GM12878 (cell line): ENCODE measurements at regions not wholly inside any gene's neighbourhood (a gene's known extent, or its start where the extent isn't known, plus 50 kb on each side); places are given as distances from the start of the nearest gene placed in this dataset.

Source experiments
- ATAC-seq: fragments of 200-7000 bp; cut with Tn5 transposase; 3 replicates; pipeline ENCODE4 v1.9.1; 2020; ENCODE audit warnings: mild to moderate bottlenecking, moderate library complexity
- BruUV-seq: library from RNA; stranded (reverse); fragments of 400-500 nt; replicated peaks from 2 replicates; lab custom pipeline; 2021; lab: Mats Ljungman, UMichigan
- CTCF ChIA-PET: fragments of 300-600 bp; sonication (Branson Sonifier 250); formaldehyde crosslinking; extraction: SDS; loops from one replicate; lab custom pipeline; 2021; ENCODE audit warnings: inconsistent platforms; lab: Yijun Ruan, JAX
- POLR2A ChIA-PET: fragments of 350-600 bp; formaldehyde crosslinking; extraction: SDS; loops from one replicate; lab custom pipeline; 2021; ENCODE audit warnings: inconsistent platforms; lab: Charles Lee
- RAD21 ChIA-PET: fragments of 300-600 bp; sonication (Branson Sonifier 250); formaldehyde crosslinking; loops from one replicate; lab custom pipeline; 2023; ENCODE audit warnings: antibody characterized with exemption; ENCODE audit not compliant: unreplicated experiment; lab: Charles Lee
- SMC1A ChIA-PET: fragments of 300-600 bp; sonication (Branson Sonifier 250); formaldehyde crosslinking; loops from one replicate; lab custom pipeline; 2023; ENCODE audit not compliant: unreplicated experiment, uncharacterized antibody; lab: Charles Lee
- DNase-seq: peaks from one replicate; pipeline ENCODE4 v3.0.0-alpha.2; 2011; ENCODE audit warnings: low read depth, low spot score
- FAIRE-seq: peaks from 3 replicates; lab custom pipeline; 2011; peaks lifted over from hg19 to GRCh38; lab: Jason Lieb, UNC
- H2AFZ ChIP-seq: 2 replicates; pipeline ENCODE4 v1.6.0; 2011; ENCODE audit warnings: low read depth, low read length, control low read depth; ENCODE audit not compliant: control insufficient read depth
- H3K27ac ChIP-seq: 2 replicates; pipeline ENCODE4 v1.5.1; 2011; ENCODE audit warnings: control low read depth; ENCODE audit not compliant: control insufficient read depth, insufficient read depth
- H3K27me3 ChIP-seq, 2 experiments: replicated peaks in 1 of 2; 2 replicates each; pipeline versions ENCODE4 v1.6.0 to v1.6.1; 2011; ENCODE audit warnings: low read length in 1 of 2; ENCODE audit not compliant: control insufficient read depth in 2 of 2, insufficient read depth in 2 of 2
- H3K36me3 ChIP-seq, 2 experiments: 2 replicates each; pipeline ENCODE4 v1.5.1; 2011; ENCODE audit warnings: low read length in 1 of 2; ENCODE audit not compliant: control insufficient read depth in 2 of 2, insufficient read depth in 2 of 2
- H3K4me1 ChIP-seq: 2 replicates; pipeline ENCODE4 v1.6.1; 2011; ENCODE audit warnings: mild to moderate bottlenecking, low read length, moderate library complexity, mixed read lengths; ENCODE audit not compliant: control insufficient read depth, insufficient read depth
- H3K4me2 ChIP-seq: 2 replicates; pipeline ENCODE4 v1.6.0; 2011; ENCODE audit warnings: control low read depth; ENCODE audit not compliant: control insufficient read depth, insufficient read depth
- H3K4me3 ChIP-seq: fragments of 200-600 bp; sonication (generic); 2 replicates; pipeline ENCODE4 v1.5.1; 2016
- H3K79me2 ChIP-seq: 2 replicates; pipeline ENCODE4 v1.6.0; 2011; ENCODE audit warnings: low read length; ENCODE audit not compliant: control insufficient read depth, insufficient read depth
- H3K9ac ChIP-seq: 2 replicates; pipeline ENCODE4 v1.8.0; 2011; ENCODE audit warnings: low read length, control low read depth, mixed read lengths; ENCODE audit not compliant: control insufficient read depth, insufficient read depth
- H3K9me3 ChIP-seq: replicated peaks from 3 replicates; pipeline ENCODE4 v1.5.1; 2011; ENCODE audit warnings: mild to moderate bottlenecking, low read length; ENCODE audit not compliant: control insufficient read depth, insufficient read depth
- H4K20me1 ChIP-seq: 2 replicates; pipeline ENCODE4 v1.6.0; 2011; ENCODE audit not compliant: control insufficient read depth, insufficient read depth
- CEBPB ChIP-seq, 2 experiments: fragments of 150-350 bp in 1 of 2; IDR thresholded peaks; 2 replicates each; pipeline ENCODE4 v1.6.1; 2012 to 2014; ENCODE audit warnings: low read depth in 2 of 2, low read length in 2 of 2, borderline replicate concordance in 1 of 2, inconsistent platforms in 1 of 2
- GABPA ChIP-seq: IDR thresholded peaks from 2 replicates; pipeline ENCODE4 v1.6.1; 2014; ENCODE audit warnings: antibody characterized with exemption, low read depth, mild to moderate bottlenecking, inconsistent platforms
- HDAC2 ChIP-seq: fragments of 200-600 bp; sonication (generic); IDR thresholded peaks from 2 replicates; pipeline ENCODE4 v1.6.1; 2017
- MEF2A ChIP-seq: IDR thresholded peaks from 2 replicates; pipeline ENCODE4 v1.6.1; 2011; ENCODE audit warnings: low read depth, mild to moderate bottlenecking, low read length, moderate library complexity; ENCODE audit not compliant: insufficient read depth
- MTA2 ChIP-seq: fragments of 450-650 bp; IDR thresholded peaks from 2 replicates; pipeline ENCODE4 v1.6.1; 2016; ENCODE audit warnings: low read depth, mild to moderate bottlenecking, moderate library complexity
- MYB ChIP-seq: fragments of 150-350 bp; IDR thresholded peaks from 2 replicates; pipeline ENCODE4 v1.6.1; 2014; ENCODE audit warnings: mild to moderate bottlenecking, low read depth, low read length, borderline replicate concordance
- NR2C1 ChIP-seq: fragments of 450-650 bp; IDR thresholded peaks from 2 replicates; pipeline ENCODE4 v1.6.1; 2017; ENCODE audit warnings: antibody characterized with exemption, mild to moderate bottlenecking, moderate library complexity
- PAX8 ChIP-seq: fragments of 450-650 bp; IDR thresholded peaks from 2 replicates; pipeline ENCODE4 v1.6.1; 2017; ENCODE audit warnings: mild to moderate bottlenecking, moderate library complexity
- RB1 ChIP-seq: fragments of 450-650 bp; formaldehyde crosslinking; IDR thresholded peaks from 2 replicates; pipeline ENCODE4 v1.6.1; 2017; ENCODE audit warnings: mild to moderate bottlenecking, borderline replicate concordance
- ZBTB4 ChIP-seq: fragments of 450-650 bp; formaldehyde crosslinking; IDR thresholded peaks from 2 replicates; pipeline ENCODE4 v1.4.0; 2022; ENCODE audit warnings: mild to moderate bottlenecking, moderate library complexity
- ZNF687 ChIP-seq: fragments of 450-650 bp; IDR thresholded peaks from 2 replicates; pipeline ENCODE4 v1.6.1; 2017; ENCODE audit warnings: mild to moderate bottlenecking, moderate library complexity
- WGBS: methylation state at CpG from one replicate; pipeline ENCODE4 v1.1.6; 2016; ENCODE audit warnings: low lambda C conversion rate; ENCODE audit not compliant: insufficient replicate concordance, insufficient coverage; ENCODE audit errors: missing lambda C conversion rate; 5-methylcytosine and 5-hydroxymethylcytosine counted together
- in situ Hi-C: fragments of 300-500 bp; cut with MboI; formaldehyde crosslinking; loops from 9 replicates; pipeline ENCODE4 v1.14.3; 2018; ENCODE audit warnings: mixed read lengths
- intact Hi-C: fragments of 100-400 bp; cut with micrococcal nuclease; formaldehyde crosslinking; loops from one replicate; pipeline ENCODE4 v1.14.2; 2022; ENCODE audit not compliant: unreplicated experiment

GRCh38 chr6:140917911-140918310 lies 1214.8 kb upstream of the GJE1 start:
- ChIA-PET POLR2A (interaction anchor here (0.6 kb wide), 1 partner anchor 21 kb away, joined by 3 read pairs; no protein-coding TSS in a partner anchor), CTCF (interaction anchor here (0.7 to 1.3 kb wide), 7 partner anchors 9 to 866 kb away, joined by 3 to 6 read pairs (median 3); no protein-coding TSS in a partner anchor), RAD21 (interaction anchor here (0.7 to 2.0 kb wide), 4 partner anchors 240 to 1548 kb away, joined by 3 to 5 read pairs (median 4); no protein-coding TSS in a partner anchor), SMC1A (interaction anchor here (0.9 to 2.5 kb wide), 7 partner anchors 8 to 1548 kb away, joined by 3 to 14 read pairs (median 3); no protein-coding TSS in a partner anchor)
- intact Hi-C loops (no loop called here), in situ Hi-C loops (no loop called here)
- Histone ChIP-seq H4K20me1 (no peaks in the 10 kb centered on the region), H3K36me3 (no peaks in the 10 kb centered on the region), H3K9me3 (no peaks in the 10 kb centered on the region), H3K79me2 (no peaks in the 10 kb centered on the region), H2AFZ (no peak overlapping the region), H3K4me3 (no peak overlapping the region), H3K27ac (no peak overlapping the region), H3K4me2 (no peak overlapping the region), H3K4me1 (no peaks in the 10 kb centered on the region), H3K9ac (no peak overlapping the region), H3K27me3 (no peaks in the 10 kb centered on the region)
- FAIRE-seq (no peak), DNase-seq (no peak), ATAC-seq (no peak)
- no TSS peak for BruUV-seq
- TF ChIP-seq NR2C1 = no peak
- TF ChIP-seq MTA2 = no peak
- no peak for TF ChIP-seq MYB
- no peak for TF ChIP-seq ZBTB4 (CRISPR knock-in tag)
- no peak for TF ChIP-seq MEF2A
- no peak for TF ChIP-seq GABPA
- TF ChIP-seq HDAC2 = no peak
- TF ChIP-seq ZNF687 = no peak
- TF ChIP-seq PAX8 = no peak
- TF ChIP-seq CEBPB (IDR thresholded peaks at IDR 0.05; ENCODE audit: borderline replicate concordance in 1 of 2, low read depth in 2 of 2, low read length in 2 of 2) = no peak
- no peak for TF ChIP-seq RB1
- 4% methylated on average over 2 of the region's 2 CpGs for WGBS
